GM23338 (cell line): ENCODE measurements at regions not wholly inside any gene's neighbourhood (a gene's known extent, or its start where the extent isn't known, plus 50 kb on each side); places are given as distances from the start of the nearest gene placed in this dataset.

Experiments
- ATAC-seq: fragments of 200-7000 bp; cut with Tn5 transposase; 3 replicates; pipeline ENCODE4 v1.9.1; 2020
- DNase-seq: peaks from one replicate; pipeline ENCODE4 v3.0.0-alpha.2; 2015; ENCODE audit warnings: low spot score
- H2AFZ ChIP-seq: fragments of 200-600 bp; sonication (generic); 2 replicates; pipeline ENCODE4 v1.8.0; 2016; ENCODE audit warnings: antibody characterized with exemption, mild to moderate bottlenecking, moderate library complexity
- H3F3A ChIP-seq: fragments of 200-600 bp; sonication (generic); replicated peaks from 2 replicates; pipeline ENCODE4 v1.8.0; 2017; ENCODE audit warnings: antibody characterized with exemption, mixed run types, low read depth
- H3K27ac ChIP-seq: fragments of 200-600 bp; sonication (generic); 2 replicates; pipeline ENCODE4 v1.6.1; 2016; ENCODE audit warnings: low read depth
- H3K27me3 ChIP-seq: fragments of 200-600 bp; sonication (generic); 2 replicates; pipeline ENCODE4 v1.8.0; 2016; ENCODE audit warnings: mild to moderate bottlenecking, mixed run types, moderate library complexity; ENCODE audit not compliant: insufficient read depth
- H3K36me3 ChIP-seq: fragments of 200-600 bp; sonication (generic); 2 replicates; pipeline ENCODE4 v1.8.0; 2016; ENCODE audit warnings: mild to moderate bottlenecking; ENCODE audit not compliant: insufficient read depth
- H3K4me1 ChIP-seq: fragments of 200-600 bp; sonication (generic); 2 replicates; pipeline ENCODE4 v1.8.0; 2016; ENCODE audit warnings: mild to moderate bottlenecking, moderate library complexity; ENCODE audit not compliant: insufficient read depth
- H3K4me2 ChIP-seq: fragments of 200-600 bp; sonication (generic); 2 replicates; pipeline ENCODE4 v1.7.1; 2017; ENCODE audit warnings: mixed run types
- H3K4me3 ChIP-seq: fragments of 200-600 bp; sonication (generic); 2 replicates; pipeline ENCODE4 v1.6.1; 2016; ENCODE audit warnings: mixed run types
- H3K79me2 ChIP-seq: fragments of 200-600 bp; sonication (generic); replicated peaks from 2 replicates; pipeline ENCODE4 v1.8.0; 2017; ENCODE audit warnings: mild to moderate bottlenecking; ENCODE audit not compliant: insufficient read depth
- H3K9me2 ChIP-seq: fragments of 200-600 bp; sonication (generic); 2 replicates; pipeline ENCODE4 v1.8.0; 2017; ENCODE audit not compliant: insufficient read depth
- H4K20me1 ChIP-seq: fragments of 200-600 bp; sonication (generic); replicated peaks from 2 replicates; pipeline ENCODE4 v1.8.0; 2017; ENCODE audit warnings: mild to moderate bottlenecking; ENCODE audit not compliant: insufficient read depth
- H3K27ac Mint-ChIP-seq: 2 replicates; pipeline ENCODE4 v1.8.0; 2020; ENCODE audit warnings: inconsistent platforms, mild to moderate bottlenecking, moderate library complexity, mixed read lengths
- H3K27me3 Mint-ChIP-seq: 3 replicates; pipeline ENCODE4 v1.8.0; 2022; ENCODE audit warnings: low read depth, mild to moderate bottlenecking, moderate library complexity, mixed read lengths, inconsistent platforms; ENCODE audit not compliant: insufficient read depth, poor library complexity
- H3K36me3 Mint-ChIP-seq: 3 replicates; pipeline ENCODE4 v1.8.0; 2021; ENCODE audit warnings: low read depth, mild to moderate bottlenecking, inconsistent platforms, moderate library complexity, mixed read lengths
- H3K4me1 Mint-ChIP-seq: 3 replicates; pipeline ENCODE4 v1.8.0; 2020; ENCODE audit warnings: mild to moderate bottlenecking, inconsistent platforms, mixed read lengths
- H3K4me3 Mint-ChIP-seq: 3 replicates; pipeline ENCODE4 v1.8.0; 2021; ENCODE audit warnings: moderate library complexity, mild to moderate bottlenecking, inconsistent platforms, mixed read lengths
- H3K9me3 Mint-ChIP-seq: 3 replicates; pipeline ENCODE4 v1.8.0; 2020; ENCODE audit warnings: moderate library complexity, mild to moderate bottlenecking, inconsistent platforms, mixed read lengths
- CREB1 ChIP-seq: fragments of 250-450 bp; sonication (Bioruptor Pico); IDR thresholded peaks from 2 replicates; pipeline ENCODE4 v1.5.0; 2020; ENCODE audit warnings: low read depth, mild to moderate bottlenecking, moderate library complexity
- CTCF ChIP-seq, 2 experiments: fragments of 200-600 bp in 1 of 2; sonication (generic) in 1 of 2; conservative IDR thresholded peaks; 2 replicates each; pipeline versions ENCODE4 v1.5.1 to v1.6.1; 2016 to 2017; ENCODE audit warnings: antibody characterized with exemption in 2 of 2, low read depth in 2 of 2, mild to moderate bottlenecking in 2 of 2, moderate library complexity in 1 of 2
- EZH2 ChIP-seq: fragments of 200-600 bp; sonication (generic); IDR thresholded peaks from one replicate; pipeline ENCODE4 v1.8.0; 2017; ENCODE audit warnings: antibody characterized with exemption, mild to moderate bottlenecking, low read depth; ENCODE audit not compliant: unreplicated experiment
- EZH2phosphoT487 ChIP-seq: fragments of 200-600 bp; sonication (generic); IDR thresholded peaks from one replicate; pipeline ENCODE4 v1.8.1; 2018; ENCODE audit warnings: antibody characterized with exemption; ENCODE audit not compliant: unreplicated experiment
- POLR2AphosphoS5 ChIP-seq: IDR thresholded peaks from 2 replicates; pipeline ENCODE4 v1.6.1; 2016; ENCODE audit warnings: antibody characterized with exemption, low read depth
- STAT1 ChIP-seq: IDR thresholded peaks from one replicate; pipeline ENCODE4 v1.6.1; 2016; ENCODE audit warnings: antibody characterized with exemption; ENCODE audit not compliant: unreplicated experiment
- ZNF114 ChIP-seq: fragments of 250-450 bp; sonication (Bioruptor Pico); IDR thresholded peaks from 2 replicates; pipeline ENCODE4 v1.5.0; 2020; ENCODE audit warnings: mild to moderate bottlenecking, moderate library complexity
- ZNF462 ChIP-seq: fragments of 250-450 bp; sonication (Bioruptor Pico); IDR thresholded peaks from 2 replicates; pipeline ENCODE4 v1.5.0; 2020; ENCODE audit warnings: mild to moderate bottlenecking, moderate library complexity

GRCh38 chr2:129654331-129654730 is 325.1 kb upstream of the RAB6C start:
- no peaks in the 10 kb centered on the region for H4K20me1 ChIP-seq
- H3F3A ChIP-seq, result no peaks in the 10 kb centered on the region
- Mint-ChIP-seq H3K4me1 (0 out of 3 replicates have a peak, but pooled peaks cover 2% of the 10 kb centered on the region), H3K4me3 (no peak overlapping the region), H3K27me3 (peaks cover 4% of the 10 kb centered on the region), H3K9me3 (peaks cover 4% of the 10 kb centered on the region; the same call in 2 of the 3 replicates), H3K36me3 (no peaks in the 10 kb centered on the region; the same call in 2 of the 3 replicates), H3K27ac (no peak overlapping the region)
- no peaks in the 10 kb centered on the region for H3K4me1 ChIP-seq
- H3K36me3 ChIP-seq, result no peaks in the 10 kb centered on the region
- no peak overlapping the region for H2AFZ ChIP-seq
- no peaks in the 10 kb centered on the region for H3K79me2 ChIP-seq
- no peak overlapping the region for H3K27ac ChIP-seq
- TF ChIP-seq CTCF (conservative IDR thresholded peaks at IDR 0.05; ENCODE audit: low read depth in 2 of 2), result no peak
- no peak for TF ChIP-seq EZH2phosphoT487
- no peak for TF ChIP-seq CREB1
- no peak for TF ChIP-seq ZNF114 (CRISPR knock-in tag)
- TF ChIP-seq POLR2AphosphoS5, result no peak
- TF ChIP-seq ZNF462 (CRISPR knock-in tag), result no peak
- no peak for TF ChIP-seq STAT1
- no peak for TF ChIP-seq EZH2
- H3K9me2 ChIP-seq, result 0 out of 2 replicates have a peak, but pooled peaks cover 4% of the 10 kb centered on the region
- no peak overlapping the region for H3K4me3 ChIP-seq
- ATAC-seq (no peak), DNase-seq (no peak)
- no peaks in the 10 kb centered on the region for H3K27me3 ChIP-seq
- no peak overlapping the region for H3K4me2 ChIP-seq
